ENCODE measurements at regions not wholly inside any gene's neighbourhood (a gene's known extent, or its start where the extent isn't known, plus 50 kb on each side); places are given as distances from the start of the nearest gene placed in this dataset.

DNA sequence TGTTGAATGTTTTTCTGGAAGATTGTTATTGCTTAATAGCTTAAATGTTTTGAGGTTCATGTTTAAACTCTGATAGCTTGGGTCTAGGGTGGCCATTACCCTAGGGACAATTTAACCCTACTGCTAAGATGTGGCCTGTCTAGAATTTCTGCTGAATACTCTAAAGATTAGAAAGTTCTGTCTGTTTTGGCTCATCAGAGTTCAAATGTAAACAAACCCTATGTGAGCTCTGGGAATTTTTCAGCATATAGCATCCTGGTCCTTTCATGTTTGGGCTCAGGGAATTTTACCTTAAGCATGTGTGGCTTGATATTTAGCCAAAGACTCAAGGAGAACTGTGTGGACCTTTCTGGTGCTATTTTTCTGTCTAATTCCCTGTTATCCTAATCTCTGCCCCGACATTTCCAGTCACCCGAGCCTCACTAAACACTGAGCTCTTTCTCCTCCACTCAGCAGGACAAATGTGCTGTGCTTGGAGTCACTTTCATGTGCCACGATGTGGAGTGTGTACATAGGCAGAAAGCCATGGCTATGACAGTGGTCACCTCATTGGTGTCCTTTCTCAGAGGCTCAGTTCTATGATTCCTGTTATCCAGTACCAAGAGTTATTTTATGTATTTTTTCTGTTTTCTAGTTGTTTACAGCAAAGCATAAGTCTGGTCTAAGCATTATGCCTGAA, 492.5 kb upstream of the SPHKAP start:
- Mint-ChIP-seq H3K36me3 (no peaks in the 10 kb centered on the region), H3K27ac (no peak overlapping the region), H3K9me3 (peaks cover 0 to 39% (median 16%) of the 10 kb centered on the region in 6 donors), H3K27me3 (ENCODE audit: low read depth in 3 of 3) (no peaks in the 10 kb centered on the region), H3K4me3 (no peak overlapping the region), H3K4me1 (no peaks in the 10 kb centered on the region)
- no peak for DNase-seq

DNA sequence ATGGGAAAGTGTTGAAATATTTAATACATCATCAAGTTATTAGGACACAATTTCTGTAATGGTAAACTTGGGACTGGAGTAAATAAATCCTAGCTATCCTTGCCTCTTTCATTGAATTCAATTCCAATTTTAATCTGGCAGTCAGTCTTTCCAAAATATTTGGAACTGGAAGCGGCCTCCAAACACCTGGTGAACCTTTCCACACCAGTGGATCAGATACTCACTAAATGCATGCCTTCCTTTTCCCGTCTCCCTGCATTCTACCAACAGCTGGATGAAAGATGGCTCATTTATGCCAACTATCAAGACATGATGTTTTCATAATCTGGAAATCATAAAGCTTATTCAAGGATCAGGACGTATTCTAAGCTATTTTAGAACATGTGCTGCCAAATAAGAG, 488.2 kb upstream of the SPHKAP start:
- Mint-ChIP-seq H3K36me3 (no peaks in the 10 kb centered on the region), H3K9me3 (peaks cover 5 to 41% (median 9%) of the 10 kb centered on the region in 6 donors), H3K4me3 (no peak overlapping the region), H3K27me3 (ENCODE audit: low read depth in 3 of 3) (peaks cover 0 to 2% (median 0%) of the 10 kb centered on the region in 3 donors), H3K4me1 (no peaks in the 10 kb centered on the region), H3K27ac (no peak overlapping the region)
- DNase-seq, result no peak

DNA sequence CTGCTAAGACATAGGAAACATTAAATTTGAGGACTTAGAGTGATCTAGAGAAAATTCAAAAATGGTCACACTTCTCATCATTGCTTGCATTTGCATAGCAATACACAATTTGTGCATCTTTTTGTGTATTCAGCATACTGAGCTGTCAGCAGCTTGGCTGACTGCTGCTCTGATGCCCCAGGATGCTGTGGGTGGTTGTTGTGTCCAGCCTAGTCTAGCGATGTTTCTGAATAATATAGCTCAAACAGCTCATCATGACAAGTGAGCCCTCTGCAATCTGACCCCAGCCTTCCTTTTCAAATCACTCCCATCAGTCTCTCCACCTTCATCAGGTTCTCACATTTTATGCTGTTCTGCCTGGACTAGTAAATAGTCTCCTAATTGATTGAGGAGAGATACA, 483.7 kb upstream of the SPHKAP start:
- Mint-ChIP-seq H3K27ac (no peak overlapping the region), H3K36me3 (no peaks in the 10 kb centered on the region), H3K4me1 (no peaks in the 10 kb centered on the region), H3K4me3 (no peak overlapping the region), H3K9me3 (peaks cover 5 to 46% (median 11%) of the 10 kb centered on the region in 6 donors), H3K27me3 (ENCODE audit: low read depth in 3 of 3) (peaks cover 0 to 2% (median 2%) of the 10 kb centered on the region in 3 donors)
- DNase-seq, result no peak

DNA sequence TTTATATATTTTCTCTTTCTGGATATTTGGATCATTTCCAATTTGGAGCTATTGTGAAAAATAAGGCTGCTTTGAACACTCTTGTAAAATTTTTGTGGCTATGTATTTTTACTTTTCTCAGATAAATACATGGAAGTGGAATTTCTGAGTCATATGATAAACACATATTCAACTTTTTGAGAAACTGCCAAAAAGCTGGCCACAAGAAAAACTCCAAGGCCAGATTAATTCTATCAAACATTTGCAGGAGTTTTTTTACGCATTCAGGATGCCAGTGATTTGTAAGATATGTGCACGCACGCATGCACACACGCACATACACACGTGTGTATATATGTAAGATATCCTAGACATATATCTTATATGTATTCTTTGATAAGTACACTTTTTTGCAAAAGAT, 477.5 kb upstream of the SPHKAP start:
- no peaks in the 10 kb centered on the region for H3K36me3 Mint-ChIP-seq
- peaks cover 0 to 2% (median 0%) of the 10 kb centered on the region in 3 donors for H3K27me3 Mint-ChIP-seq (ENCODE audit: low read depth in 3 of 3)
- no peak for DNase-seq
- H3K4me1 Mint-ChIP-seq, result no peaks in the 10 kb centered on the region
- no peak overlapping the region for H3K27ac Mint-ChIP-seq
- peaks cover 0 to 29% (median 7%) of the 10 kb centered on the region in 6 donors for H3K9me3 Mint-ChIP-seq
- H3K4me3 Mint-ChIP-seq, result no peak overlapping the region

DNA sequence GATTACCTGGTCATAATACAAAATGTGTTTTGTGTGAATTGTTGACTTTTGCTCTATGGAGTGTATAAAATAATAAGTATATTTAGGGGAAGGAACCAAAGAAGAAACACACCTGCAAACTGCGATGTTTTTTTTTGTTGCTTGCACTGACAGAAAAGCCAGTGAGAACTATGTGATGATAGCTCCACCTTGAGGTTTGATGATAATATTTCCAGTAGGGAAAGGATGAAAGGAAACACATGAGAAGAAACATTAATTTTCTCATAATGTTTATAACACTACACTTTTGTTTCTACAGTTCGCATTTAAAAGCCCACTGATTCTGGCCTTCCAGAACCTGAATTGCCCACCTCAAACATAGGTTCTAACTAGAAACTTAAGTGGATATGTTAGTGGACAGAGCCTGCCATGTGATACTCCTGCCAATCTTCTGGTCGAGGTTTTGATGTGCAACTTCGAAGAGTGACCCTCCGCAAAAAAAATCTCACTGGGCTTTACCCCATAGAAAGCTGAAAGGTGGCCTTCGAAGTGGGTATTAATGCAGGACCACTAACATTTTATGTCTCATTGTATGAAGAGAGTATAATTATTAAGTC, 476.4 kb upstream of the SPHKAP start:
- Mint-ChIP-seq H3K4me3 (no peak overlapping the region), H3K27ac (no peak overlapping the region), H3K9me3 (peaks cover 0 to 29% (median 6%) of the 10 kb centered on the region in 6 donors), H3K36me3 (no peaks in the 10 kb centered on the region), H3K4me1 (no peaks in the 10 kb centered on the region), H3K27me3 (ENCODE audit: low read depth in 3 of 3) (peaks cover 0 to 2% (median 0%) of the 10 kb centered on the region in 3 donors)
- DNase-seq, result no peak

DNA sequence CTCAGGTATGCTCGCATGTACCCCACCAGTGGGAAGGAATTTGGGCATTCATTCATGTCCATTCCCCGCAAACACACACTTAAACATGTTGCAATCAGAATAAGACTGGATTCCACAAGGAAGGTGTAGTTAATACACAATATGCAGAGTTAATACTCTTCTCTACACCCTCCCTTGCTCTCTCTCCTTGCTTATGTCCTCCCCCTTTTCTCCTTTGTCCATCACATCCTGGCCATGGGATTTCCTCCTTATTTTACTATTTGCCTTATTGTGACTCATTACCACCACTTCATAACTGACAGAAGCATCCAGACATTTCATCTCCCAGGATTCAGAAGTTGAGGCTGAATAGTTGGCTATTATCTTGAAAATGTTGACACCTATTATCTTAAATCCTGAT, 473.8 kb upstream of the SPHKAP start:
- Mint-ChIP-seq H3K27me3 (ENCODE audit: low read depth in 3 of 3) (peaks cover 0 to under 1% (median 0%) of the 10 kb centered on the region in 3 donors), H3K4me1 (no peaks in the 10 kb centered on the region), H3K9me3 (peaks cover 0 to 18% (median 7%) of the 10 kb centered on the region in 6 donors), H3K36me3 (no peaks in the 10 kb centered on the region), H3K4me3 (no peak overlapping the region), H3K27ac (no peak overlapping the region)
- DNase-seq, result no peak

DNA sequence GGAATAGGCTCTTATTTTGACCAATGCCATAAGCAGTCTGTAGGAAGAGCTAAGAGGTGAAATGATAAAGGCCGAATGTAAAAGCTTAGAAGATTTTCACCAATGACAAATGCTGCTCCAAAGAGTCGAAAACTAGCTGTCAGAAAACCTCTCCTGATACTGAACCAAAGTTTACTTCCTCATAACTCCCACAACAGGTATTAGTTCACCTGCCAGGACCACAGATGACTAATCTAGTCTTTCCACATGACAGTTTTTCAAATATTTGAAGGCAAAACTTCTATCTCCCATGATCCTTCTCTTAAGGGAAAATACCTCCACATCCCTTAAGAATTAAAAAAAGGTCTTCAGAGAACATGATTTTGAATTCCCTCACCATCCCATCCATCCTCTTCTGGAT, 473.2 kb upstream of the SPHKAP start:
- no peak for DNase-seq
- H3K36me3 Mint-ChIP-seq, result no peaks in the 10 kb centered on the region
- H3K4me3 Mint-ChIP-seq, result no peak overlapping the region
- no peak overlapping the region for H3K27ac Mint-ChIP-seq
- no peaks in the 10 kb centered on the region for H3K4me1 Mint-ChIP-seq
- peaks cover 0 to 22% (median 8%) of the 10 kb centered on the region in 6 donors for H3K9me3 Mint-ChIP-seq
- no peaks in the 10 kb centered on the region for H3K27me3 Mint-ChIP-seq (ENCODE audit: low read depth in 3 of 3)

DNA sequence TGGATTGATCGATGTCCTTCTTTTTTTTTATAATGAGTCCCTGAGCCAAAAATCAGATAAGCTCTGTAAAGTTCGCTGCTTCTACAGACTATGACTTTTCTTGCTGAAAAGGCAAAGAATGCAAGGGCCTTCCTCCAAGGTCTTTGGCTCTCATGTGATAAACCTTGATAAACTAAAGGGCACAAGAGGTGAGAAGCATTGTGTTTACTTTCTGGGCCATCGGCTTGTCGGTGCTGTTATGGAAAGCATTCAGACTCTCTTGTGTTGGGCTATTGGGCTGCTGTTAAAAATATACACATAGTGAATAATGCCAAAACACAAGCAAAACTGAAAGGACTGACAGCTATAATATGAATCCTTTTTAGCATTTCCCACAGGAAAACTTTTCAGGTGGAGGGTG, 472.4 kb upstream of the SPHKAP start:
- H3K27ac Mint-ChIP-seq, result no peak overlapping the region
- H3K4me3 Mint-ChIP-seq, result no peak overlapping the region
- H3K4me1 Mint-ChIP-seq, result no peaks in the 10 kb centered on the region
- no peaks in the 10 kb centered on the region for H3K36me3 Mint-ChIP-seq
- DNase-seq, result no peak
- peaks cover 0 to 22% (median 8%) of the 10 kb centered on the region in 6 donors for H3K9me3 Mint-ChIP-seq
- no peaks in the 10 kb centered on the region for H3K27me3 Mint-ChIP-seq (ENCODE audit: low read depth in 3 of 3)

DNA sequence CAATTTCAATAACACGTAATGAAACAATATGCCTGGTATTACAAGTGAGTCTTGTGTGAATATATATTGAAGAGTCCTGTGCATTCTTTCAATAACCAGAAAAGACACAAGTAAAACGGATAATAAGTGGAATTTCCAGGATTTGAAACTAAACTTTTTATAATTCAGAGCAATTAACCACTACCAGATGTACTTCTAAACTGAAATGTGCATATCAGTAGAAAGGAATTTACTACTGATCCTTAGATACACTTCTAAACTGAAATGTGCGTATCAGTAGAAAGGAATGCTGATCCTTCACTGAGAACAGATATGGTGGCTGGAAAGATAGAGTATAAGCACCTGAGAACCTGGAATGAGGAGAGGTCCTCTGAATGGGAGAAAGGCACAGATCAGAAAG, 470.9 kb upstream of the SPHKAP start:
- no peaks in the 10 kb centered on the region for H3K4me1 Mint-ChIP-seq
- no peaks in the 10 kb centered on the region for H3K27me3 Mint-ChIP-seq (ENCODE audit: low read depth in 3 of 3)
- DNase-seq, result no peak
- peaks cover 2 to 22% (median 8%) of the 10 kb centered on the region in 6 donors for H3K9me3 Mint-ChIP-seq
- no peak overlapping the region for H3K4me3 Mint-ChIP-seq
- H3K36me3 Mint-ChIP-seq, result no peaks in the 10 kb centered on the region
- H3K27ac Mint-ChIP-seq, result no peak overlapping the region

DNA sequence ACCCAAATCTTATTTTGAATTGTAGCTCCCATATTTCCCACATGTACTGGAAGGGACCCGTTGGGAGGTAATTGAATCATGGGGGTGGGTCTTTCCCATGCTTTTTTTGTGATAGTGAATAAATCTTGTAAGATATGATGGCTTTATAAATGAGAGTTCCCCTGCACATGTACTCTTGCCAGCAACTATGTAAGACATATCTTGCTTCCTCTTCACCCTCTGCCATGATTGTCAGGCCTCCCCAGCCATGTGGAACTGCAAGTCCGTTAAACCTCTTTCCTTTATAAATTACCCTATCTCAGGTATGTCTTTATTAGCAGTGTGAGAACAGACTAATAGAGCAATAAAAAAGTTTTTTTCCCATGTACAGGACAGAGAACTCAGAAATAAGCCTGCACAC, 468.4 kb upstream of the SPHKAP start:
- Mint-ChIP-seq H3K4me3 (no peak overlapping the region), H3K4me1 (no peaks in the 10 kb centered on the region), H3K9me3 (peaks cover 2 to 20% (median 8%) of the 10 kb centered on the region in 6 donors), H3K36me3 (no peaks in the 10 kb centered on the region), H3K27ac (no peak overlapping the region), H3K27me3 (ENCODE audit: low read depth in 3 of 3) (peaks cover 0 to 2% (median 0%) of the 10 kb centered on the region in 3 donors)
- no peak for DNase-seq

DNA sequence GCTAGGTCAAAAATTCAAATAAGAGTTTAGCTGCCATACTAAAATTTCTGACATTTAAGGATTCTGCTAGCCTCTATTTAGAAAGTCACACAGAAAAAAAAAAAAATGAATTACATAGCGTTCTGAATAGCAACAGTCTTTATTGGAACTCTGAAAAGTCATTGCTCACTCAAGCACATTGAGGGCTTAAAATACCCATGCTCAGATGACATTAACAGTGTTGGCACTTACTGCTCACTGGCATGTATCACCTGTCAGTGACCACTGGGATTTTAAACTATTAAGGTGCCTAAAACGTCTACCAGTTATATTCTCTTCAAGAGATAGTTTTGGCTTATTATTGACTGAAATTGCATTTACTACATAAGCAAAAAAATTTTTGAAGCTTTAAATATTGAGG, 468.0 kb upstream of the SPHKAP start:
- H3K4me3 Mint-ChIP-seq, result no peak overlapping the region

DNA sequence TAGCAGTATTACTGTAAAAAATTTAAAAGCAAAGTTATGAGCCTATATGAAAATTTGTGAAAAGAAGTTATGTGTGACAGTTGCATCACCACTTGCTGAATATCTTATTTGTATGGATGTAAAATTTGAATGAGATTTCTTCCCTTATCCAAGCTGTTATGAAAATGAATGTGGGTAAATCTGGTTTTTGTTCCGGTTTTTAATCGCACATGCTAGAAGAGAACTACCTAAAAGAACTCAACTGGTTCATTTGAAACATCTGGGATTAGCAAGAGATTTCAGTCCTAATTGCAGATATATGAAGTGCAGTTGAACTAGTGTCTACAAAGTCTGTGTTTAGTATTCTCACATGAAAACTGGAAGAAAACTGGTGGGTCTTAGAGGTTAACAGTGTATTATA, 467.1 kb upstream of the SPHKAP start:
- Mint-ChIP-seq H3K27me3 (ENCODE audit: low read depth in 3 of 3) (peaks cover 0 to 2% (median 0%) of the 10 kb centered on the region in 3 donors), H3K9me3 (peaks cover 2 to 20% (median 8%) of the 10 kb centered on the region in 6 donors), H3K4me1 (no peaks in the 10 kb centered on the region), H3K36me3 (no peaks in the 10 kb centered on the region), H3K27ac (no peak overlapping the region), H3K4me3 (no peak overlapping the region)
- no peak for DNase-seq

More for the DNA sequence above, 468.0 kb upstream of the SPHKAP start:
- no peaks in the 10 kb centered on the region for H3K36me3 Mint-ChIP-seq
- peaks cover 2 to 20% (median 8%) of the 10 kb centered on the region in 6 donors for H3K9me3 Mint-ChIP-seq
- no peak overlapping the region for H3K27ac Mint-ChIP-seq
- DNase-seq, result no peak
- no peaks in the 10 kb centered on the region for H3K4me1 Mint-ChIP-seq
- H3K27me3 Mint-ChIP-seq (ENCODE audit: low read depth in 3 of 3), result peaks cover 0 to 2% (median 0%) of the 10 kb centered on the region in 3 donors

DNA sequence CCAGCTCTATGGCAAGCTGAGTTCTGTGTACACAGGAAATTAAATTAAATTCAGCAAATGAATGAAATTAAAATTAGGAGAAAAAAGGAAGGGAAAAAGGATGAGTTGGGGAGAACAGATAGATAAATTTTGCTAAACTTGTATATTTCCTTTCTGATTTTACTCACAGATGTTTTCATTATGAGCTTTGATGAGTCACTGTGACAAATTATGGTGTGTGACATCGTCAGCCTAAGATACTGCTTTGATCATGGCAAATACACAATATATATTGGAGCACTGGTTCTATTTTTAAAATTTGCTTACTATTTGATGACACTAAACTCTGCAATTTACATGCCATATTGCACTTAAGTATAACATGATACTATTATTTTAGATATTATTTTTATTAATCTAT, 464.6 kb upstream of the SPHKAP start:
- Mint-ChIP-seq H3K4me1 (no peaks in the 10 kb centered on the region), H3K9me3 (peaks cover 4 to 22% (median 12%) of the 10 kb centered on the region in 6 donors), H3K4me3 (no peak overlapping the region), H3K27me3 (ENCODE audit: low read depth in 3 of 3) (peaks cover 0 to 2% (median 0%) of the 10 kb centered on the region in 3 donors), H3K27ac (no peak overlapping the region), H3K36me3 (no peaks in the 10 kb centered on the region)
- no peak for DNase-seq

DNA sequence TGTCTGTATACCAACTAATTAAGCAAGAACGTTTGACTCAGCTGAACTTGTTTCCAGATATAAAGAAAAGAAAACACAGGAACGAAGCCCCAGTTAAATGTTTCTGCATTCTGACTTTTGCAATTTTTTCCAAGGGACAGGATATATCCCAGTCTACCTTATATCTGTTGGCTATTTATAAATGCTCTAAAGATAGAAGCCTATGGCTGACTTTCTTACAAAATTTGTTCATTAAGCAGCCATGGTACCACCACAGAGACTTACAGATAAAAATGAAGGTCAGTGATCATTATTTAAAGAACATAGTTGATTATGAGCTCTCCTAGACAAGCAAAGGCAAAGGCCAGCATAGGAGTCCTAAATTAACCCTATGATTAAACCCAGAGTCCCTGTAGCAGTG, 462.7 kb upstream of the SPHKAP start:
- no peak for DNase-seq
- Mint-ChIP-seq H3K27me3 (ENCODE audit: low read depth in 3 of 3) (peaks cover 0 to 2% (median 0%) of the 10 kb centered on the region in 3 donors), H3K4me3 (no peak overlapping the region), H3K9me3 (peaks cover 4 to 19% (median 9%) of the 10 kb centered on the region in 6 donors), H3K36me3 (no peaks in the 10 kb centered on the region), H3K4me1 (no peaks in the 10 kb centered on the region), H3K27ac (no peak overlapping the region)
